Glomerular endothelial cell (primary cell): ENCODE measurements at regions not wholly inside any gene's neighbourhood (a gene's known extent, or its start where the extent isn't known, plus 50 kb on each side); places are given as distances from the start of the nearest gene placed in this dataset.

Experiments
- DNase-seq: peaks from one replicate; pipeline ENCODE4 v3.0.0-alpha.2; 2011; ENCODE audit warnings: low read depth, low spot score; ENCODE audit errors: extremely low read depth

- DNase-seq, result no peak
Observed at GRCh38 chr12:107973950-107974349, 155.1 kb upstream of the WSCD2 start.

- no peak for DNase-seq
Observed at GRCh38 chr12:107976331-107976730, 152.8 kb upstream of the WSCD2 start.

GRCh38 chr12:107978201-107978600 lies 150.9 kb upstream of the WSCD2 start:
- no peak for DNase-seq

GRCh38 chr12:107978641-107979040 lies 150.4 kb upstream of the WSCD2 start:
- no peak for DNase-seq

- no peak for DNase-seq
Observed at GRCh38 chr12:107983756-107984472, 145.2 kb upstream of the WSCD2 start.

- no peak for DNase-seq
Observed at GRCh38 chr12:107984973-107985372, 144.1 kb upstream of the WSCD2 start.

- DNase-seq, result no peak
Observed at GRCh38 chr12:107986183-107986582, 142.9 kb upstream of the WSCD2 start.

- no peak for DNase-seq
Observed at GRCh38 chr12:107990325-107990724, 138.8 kb upstream of the WSCD2 start.

GRCh38 chr12:107992029-107992428 lies 137.1 kb upstream of the WSCD2 start:
- DNase-seq, result no peak

GRCh38 chr12:107992870-107993451 lies 136.1 kb upstream of the WSCD2 start:
- DNase-seq, result no peak

- DNase-seq, result no peak
Observed at GRCh38 chr12:107998863-107999262, 130.2 kb upstream of the WSCD2 start.

- DNase-seq, result no peak
Observed at GRCh38 chr12:108000111-108000510, 129.0 kb upstream of the WSCD2 start.

- DNase-seq, result no peak
Observed at GRCh38 chr12:108004319-108004718, 124.8 kb upstream of the WSCD2 start.

- DNase-seq, result no peak
Observed at GRCh38 chr12:108008163-108008905, 120.8 kb upstream of the WSCD2 start.

GRCh38 chr12:108009442-108010070 lies 119.5 kb upstream of the WSCD2 start:
- DNase-seq, result no peak

GRCh38 chr12:108016022-108016564 lies 113.0 kb upstream of the WSCD2 start:
- DNase-seq, result no peak

- no peak for DNase-seq
Observed at GRCh38 chr12:108017472-108018057, 111.5 kb upstream of the WSCD2 start.

- DNase-seq, result no peak
Observed at GRCh38 chr12:108019862-108020261, 109.2 kb upstream of the WSCD2 start.

- DNase-seq, result no peak
Observed at GRCh38 chr12:108021141-108021540, 107.9 kb upstream of the WSCD2 start.

- DNase-seq, result no peak
Observed at GRCh38 chr12:108021949-108022522, 107.1 kb upstream of the WSCD2 start.
